HG02623 (cell line): ENCODE measurements at regions not wholly inside any gene's neighbourhood (a gene's known extent, or its start where the extent isn't known, plus 50 kb on each side); places are given as distances from the start of the nearest gene placed in this dataset.
"Not testable (repeated sequence)": the region's sequence is repeated elsewhere in the genome, so short reads cannot be mapped to it uniquely, and the experiment has no call there.

Experiments
- ATAC-seq: cut with Tn5 transposase; IDR thresholded peaks from one replicate; pipeline ENCODE4 v1.9.1; 2021; ENCODE audit warnings: moderate library complexity; ENCODE audit not compliant: unreplicated experiment

DNA sequence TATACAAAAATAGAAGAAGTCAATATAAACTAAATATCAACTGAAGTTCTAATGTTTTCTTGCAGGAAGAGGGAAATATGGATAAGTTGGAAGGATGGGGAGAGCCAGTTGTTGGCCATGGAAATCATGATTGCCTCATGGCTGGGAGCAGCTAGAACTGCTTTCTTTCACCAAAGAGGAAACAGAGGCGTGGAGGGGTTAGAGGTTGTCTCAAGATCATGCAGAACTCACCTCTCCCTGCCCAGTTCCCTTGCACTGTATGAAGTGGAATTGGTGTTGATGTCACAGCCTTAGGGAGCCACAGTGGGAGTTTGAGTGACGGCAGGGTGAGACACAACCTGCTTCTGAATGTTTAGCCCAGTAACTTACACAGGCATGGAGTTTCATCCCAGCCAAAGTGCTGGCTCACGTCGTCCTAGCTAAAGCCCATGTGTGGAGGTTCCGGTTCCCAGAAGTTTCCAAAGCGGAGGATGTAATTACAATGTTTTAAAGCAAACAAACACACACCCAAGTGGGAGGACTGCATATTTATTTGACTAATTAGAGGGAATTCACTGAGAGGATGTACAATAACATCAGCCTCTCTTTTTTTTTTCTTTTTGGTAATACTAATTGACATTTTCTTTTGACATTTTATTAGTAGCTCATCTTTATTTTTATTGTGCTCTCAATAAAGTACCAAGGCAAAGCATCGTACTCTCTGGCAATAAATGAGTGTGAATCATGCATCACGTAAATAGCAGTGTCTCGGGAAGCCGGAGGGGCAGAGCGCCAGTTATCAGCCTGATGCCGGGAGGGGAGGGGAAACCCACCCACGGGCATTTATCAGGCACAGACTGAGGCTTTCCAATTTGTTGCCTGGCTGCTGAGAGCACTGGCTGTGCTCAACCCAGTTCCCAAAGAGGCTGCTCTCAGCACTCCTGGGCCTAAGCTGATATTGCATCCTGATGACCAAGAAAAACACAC is 118.7 kb upstream of the CDH5 start:
- no peak for ATAC-seq

DNA sequence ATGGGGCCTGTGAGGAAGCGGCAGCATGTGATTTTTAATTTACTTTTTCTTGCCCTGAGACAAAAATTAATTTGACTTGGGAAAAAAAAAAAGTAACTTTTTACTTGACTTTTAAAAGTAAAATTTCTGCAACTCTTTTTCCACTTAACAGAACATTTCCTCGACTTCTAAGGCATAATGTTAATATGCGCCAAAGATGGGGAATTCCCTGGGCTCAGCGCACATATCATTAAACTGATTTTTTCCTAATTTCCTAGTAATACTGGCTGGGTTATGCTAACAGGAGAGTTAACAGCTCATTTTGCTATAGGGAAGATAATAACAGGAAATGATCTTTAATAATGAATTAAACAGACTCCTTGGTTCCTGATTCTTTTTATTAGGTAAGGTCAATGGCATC is 120.6 kb upstream of the CDH5 start:
- ATAC-seq, result no peak

DNA sequence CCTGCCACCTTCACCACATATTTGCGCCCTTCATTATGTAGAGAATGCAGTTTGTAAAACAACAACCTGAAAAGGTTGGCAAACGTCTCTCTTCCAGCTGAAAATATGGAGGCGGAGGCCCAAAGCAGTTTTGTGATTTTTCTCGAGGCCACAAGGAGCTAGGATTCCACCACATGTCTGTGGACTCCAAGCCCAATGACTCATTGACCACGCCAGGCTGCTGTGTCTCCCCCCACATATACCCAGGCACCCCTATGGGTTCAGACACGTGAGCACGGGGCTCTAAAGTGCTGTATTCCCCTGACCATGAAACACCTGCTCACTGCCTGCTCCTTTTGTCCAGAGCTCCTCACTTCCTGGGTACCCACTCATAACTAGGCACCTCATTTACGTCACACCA is 121.4 kb upstream of the CDH5 start:
- no peak for ATAC-seq

DNA sequence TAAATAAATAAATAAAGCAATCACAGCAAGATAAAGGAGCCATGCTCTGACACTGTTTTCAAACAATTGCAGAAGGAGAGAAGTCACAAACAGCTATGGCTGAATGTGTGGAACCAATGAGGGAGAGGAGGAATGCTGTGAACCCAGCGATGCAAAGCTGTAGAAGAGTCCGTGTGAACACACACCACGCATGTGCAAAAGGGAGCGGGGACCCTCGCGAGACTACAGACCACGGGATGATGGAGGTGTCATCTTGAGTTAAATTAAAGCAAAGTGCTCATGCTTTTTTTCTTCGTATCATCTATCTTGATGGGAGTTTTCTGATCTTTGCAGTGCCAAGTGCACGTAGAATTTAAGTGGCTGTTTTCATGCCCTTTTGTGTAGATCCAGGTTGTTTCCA is 123.8 kb upstream of the CDH5 start:
- ATAC-seq, result no peak

DNA sequence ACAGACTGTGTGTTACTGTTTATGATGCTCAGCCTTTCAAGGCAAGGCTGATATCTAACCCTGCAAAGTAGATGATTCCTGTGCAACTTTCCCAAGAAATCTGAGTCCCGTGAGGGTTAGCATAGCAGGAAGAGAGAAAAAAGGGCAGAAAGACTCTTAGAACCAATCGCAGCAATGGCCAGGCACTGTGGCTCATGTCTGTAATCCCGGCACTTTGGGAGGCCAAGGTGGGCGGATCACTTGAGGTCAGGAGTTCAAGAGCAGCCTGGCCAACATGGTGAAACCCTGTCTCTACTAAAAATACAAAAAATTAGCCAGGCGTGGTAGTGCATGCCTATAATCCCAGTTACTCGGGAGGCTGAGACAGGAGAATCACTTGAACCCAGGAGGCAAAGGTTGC is 124.3 kb upstream of the CDH5 start:
- ATAC-seq, result not testable (repeated sequence)

DNA sequence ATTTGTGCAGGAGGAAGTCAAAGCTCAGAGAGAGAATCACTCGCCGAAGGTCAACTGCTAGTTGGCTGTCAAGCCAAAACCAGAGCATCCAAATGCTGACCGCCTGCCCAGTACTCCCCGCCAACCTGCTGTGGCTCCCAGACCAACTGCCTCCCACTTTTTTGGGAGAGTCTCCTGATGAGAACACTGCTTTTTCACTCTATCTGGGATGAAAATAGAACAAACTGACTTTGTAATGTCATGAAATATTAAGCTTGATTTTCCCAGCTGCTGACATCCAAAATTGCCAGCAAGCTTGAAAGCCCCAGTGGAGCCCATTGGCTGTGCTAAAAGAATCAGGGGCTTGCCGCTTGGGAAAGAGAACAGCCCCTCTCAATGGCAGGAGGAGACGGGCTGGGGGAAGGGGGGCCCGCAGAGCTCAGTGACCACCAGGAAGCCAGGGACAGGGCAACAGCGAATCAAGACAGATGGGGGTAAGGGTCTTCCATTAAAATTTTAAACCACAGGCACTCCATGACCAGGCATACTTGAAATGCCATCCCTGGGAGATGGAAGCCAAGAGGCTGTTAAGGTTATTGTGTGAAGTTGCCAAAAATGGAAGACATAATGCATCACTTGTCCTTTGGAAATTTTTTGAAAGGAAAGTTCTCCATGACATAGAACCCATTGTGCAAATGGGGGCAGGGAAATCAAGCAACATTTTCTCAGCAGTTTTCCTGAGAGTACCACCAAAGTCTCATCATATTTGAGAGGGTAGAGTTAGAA is 125.7 kb upstream of the CDH5 start:
- no peak for ATAC-seq

DNA sequence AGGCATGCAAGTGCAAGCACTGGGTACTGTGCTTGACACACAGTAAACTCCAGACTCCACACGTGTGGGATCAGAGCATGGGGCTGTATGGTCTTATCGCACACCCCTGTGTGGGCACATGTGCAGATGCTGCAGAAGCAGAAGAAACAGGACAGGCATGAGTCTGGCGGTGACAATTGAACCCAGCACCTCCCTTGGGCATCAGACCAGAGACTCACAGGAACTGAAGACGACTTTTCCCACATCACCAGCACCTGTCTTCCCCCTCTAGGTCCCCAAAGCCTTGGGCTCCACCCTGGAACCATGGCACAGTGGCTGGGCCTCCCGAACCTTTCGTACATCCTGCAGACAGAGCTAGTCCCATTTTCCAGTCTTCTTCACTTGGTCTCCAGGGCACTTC is 126.4 kb upstream of the CDH5 start:
- no peak for ATAC-seq

DNA sequence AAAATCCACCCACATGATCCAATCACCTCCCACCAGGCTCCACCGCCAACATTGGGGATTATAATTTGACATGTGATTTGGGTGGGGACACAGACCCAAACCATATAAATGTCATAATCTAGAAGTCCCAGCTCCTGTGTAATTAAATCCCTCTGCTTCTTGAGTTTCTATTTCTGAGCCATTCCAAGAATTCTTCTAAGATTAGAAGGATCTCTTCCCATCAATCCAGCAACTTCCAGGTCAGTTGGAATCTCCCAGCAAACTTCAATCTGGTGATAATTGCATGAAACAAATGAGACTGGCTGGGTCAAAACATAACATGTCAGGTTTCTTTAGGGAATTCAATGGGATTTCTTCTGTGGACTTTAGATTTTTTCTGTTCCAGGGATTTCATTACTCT is 127.8 kb upstream of the CDH5 start:
- no peak for ATAC-seq

DNA sequence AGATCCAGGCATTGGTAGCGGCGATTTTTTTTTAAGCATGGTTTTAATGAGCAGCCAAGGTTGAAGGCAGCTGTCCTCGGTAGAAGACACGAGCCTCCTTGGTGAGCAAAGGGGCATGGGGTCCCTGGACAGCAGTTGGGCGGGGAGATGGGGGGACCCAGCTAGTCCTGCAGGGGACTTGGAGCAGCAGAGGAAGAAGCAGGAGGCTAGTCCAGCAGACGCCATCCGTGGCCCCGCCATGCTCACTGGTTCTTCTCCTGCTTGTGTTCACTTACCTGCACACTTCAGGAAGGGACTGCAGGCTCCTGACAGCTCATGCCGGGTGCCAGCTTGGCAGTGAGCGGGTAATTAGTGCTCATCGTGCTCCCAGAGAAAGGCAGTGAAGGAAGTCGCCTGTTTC is 130.2 kb upstream of the CDH5 start:
- no peak for ATAC-seq

DNA sequence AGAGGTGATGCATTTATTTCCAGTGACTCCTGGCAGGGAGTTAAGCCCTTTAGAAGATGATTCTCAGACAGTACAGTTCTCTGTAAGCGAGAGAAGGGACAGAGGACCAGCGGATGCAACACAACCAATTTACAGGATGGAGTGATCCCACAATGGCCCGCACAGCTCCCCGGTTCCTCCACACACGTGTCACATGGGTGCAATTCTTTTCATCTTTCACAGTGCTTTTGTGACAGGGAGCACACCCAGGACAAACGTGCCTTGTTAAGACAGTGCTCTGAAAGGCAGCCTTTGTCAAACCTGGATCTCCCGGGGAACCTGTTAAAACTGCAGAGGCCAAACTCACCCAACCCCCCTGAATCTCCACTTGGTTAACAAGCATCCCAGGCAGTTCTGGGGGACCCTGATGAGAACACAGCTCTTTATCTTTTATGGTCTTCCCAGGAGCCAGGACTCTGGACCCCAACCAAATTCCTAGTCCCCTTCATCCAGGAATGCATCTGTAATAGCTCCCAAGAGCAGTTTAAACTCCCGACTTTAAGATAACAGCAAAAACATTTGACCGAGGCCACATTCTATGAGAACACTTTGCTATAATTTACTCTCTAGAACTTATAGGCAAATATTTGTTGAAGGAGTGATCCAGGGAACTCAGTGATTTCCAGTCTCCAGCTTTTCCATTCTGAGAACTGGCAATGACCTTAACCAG is 134.9 kb upstream of the CDH5 start:
- no peak for ATAC-seq

DNA sequence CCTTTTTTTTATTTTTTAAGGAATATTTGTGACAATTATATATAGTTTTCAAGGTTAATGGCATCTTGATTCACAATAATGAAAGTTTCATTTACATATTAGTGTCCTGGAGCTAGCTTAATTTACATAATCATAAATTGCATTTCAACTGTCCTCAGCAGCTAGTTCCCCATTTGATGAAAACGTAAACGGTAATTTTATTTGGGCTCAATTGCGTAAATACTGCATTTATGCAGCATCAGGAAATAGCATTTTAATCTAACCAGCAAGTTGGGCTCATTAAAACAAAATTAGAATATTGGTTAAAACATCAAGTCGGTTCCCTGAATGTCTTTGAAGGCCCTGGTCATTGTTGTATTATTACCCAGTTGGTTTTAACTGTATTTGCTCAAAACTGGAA is 136.8 kb upstream of the CDH5 start:
- ATAC-seq, result no peak

DNA sequence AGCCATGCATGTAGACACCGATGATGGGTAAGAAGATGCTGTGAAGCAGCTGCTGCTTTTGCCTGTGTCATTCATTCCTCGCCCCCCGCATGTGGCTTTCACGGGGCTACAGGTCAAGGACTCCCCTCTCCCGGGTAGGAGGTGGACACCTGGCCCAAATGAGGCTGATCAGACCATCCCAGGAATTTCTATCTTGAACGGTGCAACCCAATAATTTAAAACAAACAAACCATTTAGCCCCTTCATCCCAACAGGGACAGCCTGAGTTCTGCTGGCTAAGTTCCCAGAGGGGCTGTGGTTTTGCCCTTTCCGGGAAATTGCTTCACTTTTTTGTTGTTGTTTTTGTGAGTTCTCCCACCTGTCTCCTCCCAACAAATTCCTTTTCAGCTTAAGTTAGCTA is 137.7 kb upstream of the CDH5 start:
- ATAC-seq, result no peak

DNA sequence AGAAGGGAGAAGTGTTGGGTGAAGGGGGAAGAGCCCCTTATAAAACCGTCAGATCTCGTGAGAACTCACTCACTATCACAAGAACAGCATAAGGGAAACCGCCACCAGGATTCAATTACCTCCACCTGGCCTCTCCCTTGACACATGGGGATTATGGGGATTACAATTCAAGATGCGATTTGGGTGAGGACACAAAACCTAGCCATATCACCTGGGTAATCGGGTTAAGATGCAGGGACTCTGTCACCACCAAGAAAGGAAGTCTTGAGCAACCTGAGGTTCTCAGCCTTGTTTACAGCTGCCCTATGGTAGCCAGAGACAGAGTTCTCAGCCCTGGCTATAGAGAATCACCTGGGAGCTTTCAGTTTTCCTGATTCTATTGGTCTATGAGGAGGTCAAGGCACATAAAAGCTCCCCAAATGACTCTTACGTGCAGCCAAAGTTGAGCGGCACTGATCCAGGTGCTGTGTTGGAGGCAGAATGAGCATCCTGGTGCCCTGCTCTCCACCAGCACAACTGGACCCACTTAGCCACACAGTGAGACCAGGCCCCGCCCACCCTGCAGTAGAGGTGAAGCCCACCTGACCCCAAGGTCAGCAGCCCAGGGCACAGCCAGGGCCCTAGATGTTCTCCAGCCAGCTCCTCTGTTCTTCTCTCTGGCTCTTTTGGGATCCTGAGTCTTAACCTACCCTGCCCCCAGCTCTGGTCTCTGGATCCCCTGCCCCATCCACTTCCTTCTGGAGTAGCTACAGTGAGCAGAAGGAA is 138.5 kb upstream of the CDH5 start:
- ATAC-seq, result no peak

DNA sequence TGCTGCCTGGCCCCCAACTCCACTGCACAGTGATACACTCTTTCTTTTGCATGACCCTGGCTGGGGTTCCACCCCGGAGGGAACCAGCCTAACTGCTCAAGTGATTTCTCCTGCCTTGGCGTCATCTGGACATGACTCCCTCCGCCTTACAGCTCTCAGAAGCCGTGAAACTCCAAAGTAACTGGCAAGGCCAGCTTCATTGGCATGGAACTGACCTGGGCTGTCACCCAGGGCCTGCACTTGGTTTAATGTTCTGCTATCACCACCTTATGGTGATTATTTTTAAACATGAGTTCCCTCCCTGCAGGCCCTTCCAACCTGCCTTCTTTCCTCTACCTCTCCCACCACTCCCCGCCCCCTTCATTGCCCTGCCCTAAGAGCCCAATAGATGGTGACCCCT is 139.7 kb upstream of the CDH5 start:
- no peak for ATAC-seq

DNA sequence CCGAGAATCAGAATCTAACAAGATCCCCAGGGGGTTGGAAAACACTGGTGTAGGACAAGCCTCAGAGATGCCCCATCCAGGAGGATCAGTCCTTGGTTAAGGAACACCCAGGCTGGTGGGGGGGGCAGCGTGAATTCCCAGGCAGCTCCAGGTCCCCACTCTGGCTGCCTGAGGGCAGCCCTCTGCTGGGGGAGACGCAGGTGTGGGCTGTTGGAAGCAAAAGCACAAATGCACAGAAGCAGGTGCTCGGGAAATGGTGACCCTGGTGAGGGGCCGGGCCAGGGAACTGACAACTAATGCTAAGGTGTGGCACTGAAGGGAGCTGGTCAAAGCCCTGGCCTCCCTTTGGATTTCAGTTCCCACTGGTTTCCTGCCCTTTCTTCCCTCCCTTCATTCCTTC is 140.8 kb upstream of the CDH5 start:
- ATAC-seq, result no peak

DNA sequence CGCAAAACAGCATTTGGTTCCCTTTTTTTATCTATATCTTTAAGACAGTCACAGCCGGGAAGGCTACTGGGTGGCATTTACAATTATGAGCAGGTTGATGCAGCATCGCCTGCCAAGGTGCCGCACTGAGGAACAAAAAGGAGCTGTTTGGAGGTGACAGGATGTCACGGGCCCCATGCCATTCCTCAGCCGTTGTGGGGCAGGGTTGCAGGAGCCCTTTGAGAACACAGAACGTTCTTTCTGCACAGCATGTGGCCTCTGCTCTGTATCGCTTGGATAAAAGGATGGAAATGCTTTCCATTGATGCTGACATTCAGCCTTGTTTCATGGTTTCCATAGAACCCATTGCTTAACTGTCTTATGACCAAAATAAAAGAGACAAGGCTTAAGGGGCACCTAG is 141.9 kb upstream of the CDH5 start:
- no peak for ATAC-seq

DNA sequence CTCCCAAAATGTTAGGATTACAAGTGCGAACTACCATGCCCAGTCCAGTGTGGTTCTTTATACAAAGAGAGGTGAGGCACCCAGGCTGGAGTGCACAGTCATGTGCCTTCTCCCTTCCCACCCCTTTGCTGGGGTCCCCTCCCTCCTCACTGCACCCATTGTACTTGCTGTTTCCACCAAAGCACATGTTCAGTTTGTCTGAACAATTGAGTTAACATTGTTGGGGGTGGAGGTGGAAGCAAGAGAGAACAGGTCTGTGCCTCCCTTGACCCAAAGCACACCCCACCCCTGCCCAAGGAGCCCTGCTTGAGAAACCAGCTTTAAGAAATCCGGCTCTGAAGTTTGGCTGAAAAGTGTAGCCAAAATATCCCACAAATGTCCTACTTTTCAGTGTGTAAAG is 142.3 kb upstream of the CDH5 start:
- no peak for ATAC-seq

DNA sequence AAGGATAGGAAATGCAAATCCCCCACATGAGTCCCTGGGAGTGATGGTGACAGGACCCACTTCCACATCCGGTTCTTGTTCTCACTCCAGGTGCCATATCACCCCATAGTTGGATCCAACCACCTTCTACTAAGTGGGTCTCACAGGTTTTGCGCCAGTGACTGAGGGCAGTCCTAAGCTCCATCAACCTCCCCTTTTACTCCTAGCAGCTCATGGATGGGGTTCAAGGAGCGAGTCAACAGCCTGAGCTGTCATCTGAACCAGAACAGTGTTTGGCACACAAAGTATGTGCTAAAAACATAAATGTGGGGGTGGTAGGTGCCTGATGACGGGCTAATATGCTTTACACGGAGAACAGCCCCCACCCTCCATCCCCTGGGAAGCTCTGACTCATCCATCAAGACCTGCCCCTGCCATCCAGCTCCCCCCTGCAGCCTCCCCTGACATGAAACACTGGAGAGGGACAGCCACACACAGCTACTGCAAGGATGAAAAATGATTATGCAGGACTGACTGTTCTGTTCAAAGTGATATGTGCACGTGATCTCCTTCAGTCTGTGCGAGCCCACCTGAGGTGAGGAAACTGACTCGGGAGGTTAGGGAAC is 143.2 kb upstream of the CDH5 start:
- ATAC-seq, result no peak

DNA sequence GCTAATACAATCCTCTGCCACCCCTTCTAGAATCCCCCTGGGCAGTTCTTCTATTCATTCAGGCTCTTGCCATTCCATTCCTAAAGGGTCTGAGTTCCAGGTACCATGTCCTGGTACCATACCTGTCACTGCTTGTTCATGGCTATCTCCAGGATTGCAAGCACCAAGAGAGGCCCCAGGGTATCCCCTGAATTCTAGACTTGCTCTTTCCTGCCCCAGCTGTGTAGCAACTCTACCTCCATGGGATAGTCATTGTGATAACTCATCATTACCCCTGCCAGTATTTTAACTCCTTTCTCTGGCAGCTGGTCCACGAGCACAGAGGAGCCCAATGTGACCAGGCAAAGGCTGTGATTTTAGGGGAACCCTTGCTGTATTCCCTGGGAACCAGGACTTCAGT is 143.7 kb upstream of the CDH5 start:
- no peak for ATAC-seq

DNA sequence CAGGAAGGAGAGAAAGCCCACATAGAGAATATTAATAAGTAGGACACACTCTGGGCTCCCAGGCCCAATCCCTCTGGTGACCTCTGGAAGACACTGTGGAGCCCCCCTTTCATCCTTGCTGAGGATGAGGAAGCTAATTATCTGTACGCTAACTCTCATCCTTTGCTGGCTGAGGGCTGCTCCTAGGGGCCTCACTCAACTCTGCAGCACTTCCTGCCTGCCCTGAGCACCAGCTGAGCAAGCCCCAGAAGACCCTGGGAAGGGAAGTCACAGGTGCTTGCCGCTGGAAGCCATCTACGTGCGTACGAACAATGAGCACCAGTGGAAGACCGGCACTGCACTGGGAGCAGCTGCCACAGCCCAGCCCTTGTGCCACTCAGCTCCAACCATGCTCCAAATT is 145.8 kb upstream of the CDH5 start:
- no peak for ATAC-seq

DNA sequence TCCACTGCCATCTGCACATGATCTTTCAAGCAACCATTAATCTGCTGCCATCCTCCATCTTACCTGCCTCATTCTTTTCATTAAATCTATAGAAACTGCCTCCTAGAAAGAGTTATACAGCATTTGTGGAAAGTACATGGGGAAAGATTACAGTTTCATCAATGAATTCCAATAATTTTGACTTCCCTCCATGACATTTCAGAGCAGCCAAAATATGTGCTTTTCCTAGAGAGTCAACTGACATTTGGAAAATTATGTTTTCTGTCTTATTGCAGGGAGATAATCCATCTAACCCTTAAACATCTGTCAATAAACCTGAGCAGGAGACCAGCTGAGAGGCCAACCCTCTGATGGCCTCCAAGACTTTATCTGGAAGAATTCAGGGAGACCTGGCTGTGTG is 147.0 kb upstream of the CDH5 start:
- ATAC-seq, result no peak
